ENCODE measurements at regions not wholly inside any gene's neighbourhood (a gene's known extent, or its start where the extent isn't known, plus 50 kb on each side); places are given as distances from the start of the nearest gene placed in this dataset.

GRCh38 chr13:80603351-80603750, 262.4 kb upstream of the SPRY2 start:
- no peak for DNase-seq (ENCODE audit: low read depth in 2 of 2)

DNA sequence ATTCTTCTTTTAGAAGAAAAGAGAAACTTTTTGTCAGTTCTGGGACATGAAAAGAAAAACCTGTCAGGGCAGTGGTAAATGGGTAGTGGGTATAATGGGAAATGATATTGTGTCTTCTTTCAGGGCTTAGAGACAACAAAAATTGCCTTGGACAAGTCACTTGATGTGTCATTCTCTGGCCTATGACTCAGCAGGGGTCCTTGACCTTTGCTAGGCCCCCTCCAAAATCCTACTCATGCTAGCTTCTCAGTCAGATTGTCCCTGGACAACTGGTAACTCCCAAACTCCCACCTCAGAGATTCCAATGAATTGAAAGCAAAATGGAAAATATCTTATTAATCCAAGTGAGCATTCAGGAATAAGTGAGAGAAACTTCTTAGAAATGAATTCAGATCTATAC, 258.8 kb upstream of the SPRY2 start:
- DNase-seq (ENCODE audit: low read depth in 2 of 2): no peak

GRCh38 chr13:80598189-80598588, 257.3 kb upstream of the SPRY2 start:
- DNase-seq (ENCODE audit: low read depth in 2 of 2): no peak

DNA sequence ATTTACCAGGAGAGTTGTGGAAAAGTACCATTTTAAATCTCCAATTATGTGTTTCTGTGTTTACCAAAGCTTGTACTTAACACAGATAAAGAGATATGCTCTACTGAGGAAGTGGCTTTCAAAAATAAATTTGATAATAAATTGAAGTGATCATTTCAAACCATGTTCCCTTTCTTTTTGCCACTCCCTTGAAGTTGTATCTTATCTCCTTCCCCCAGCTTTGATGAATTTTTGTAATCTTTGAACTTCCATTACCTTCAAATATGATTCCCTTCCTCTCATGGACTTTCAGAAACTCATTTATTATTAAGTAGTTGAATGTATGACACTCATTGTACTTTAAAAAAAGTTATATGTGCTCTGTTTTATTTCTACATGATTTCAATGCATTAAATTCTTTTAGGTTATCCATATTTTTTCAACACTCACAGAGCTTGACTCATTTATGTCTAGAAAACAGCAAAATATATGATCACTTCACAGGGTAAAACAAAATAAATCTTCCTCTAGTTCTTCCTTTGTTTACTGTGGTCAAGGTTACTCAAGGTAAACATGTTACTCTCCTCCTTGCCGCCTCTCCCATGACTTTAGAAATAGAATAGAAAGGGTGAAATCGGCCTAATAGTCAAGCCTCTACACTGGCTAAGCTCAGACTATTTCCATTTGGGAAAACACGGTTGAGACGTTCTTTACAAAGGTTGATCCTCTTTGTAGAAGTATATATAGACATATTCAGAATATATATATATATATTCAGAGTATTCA, 251.2 kb upstream of the SPRY2 start:
- DNase-seq (ENCODE audit: low read depth in 2 of 2): no peak

DNA sequence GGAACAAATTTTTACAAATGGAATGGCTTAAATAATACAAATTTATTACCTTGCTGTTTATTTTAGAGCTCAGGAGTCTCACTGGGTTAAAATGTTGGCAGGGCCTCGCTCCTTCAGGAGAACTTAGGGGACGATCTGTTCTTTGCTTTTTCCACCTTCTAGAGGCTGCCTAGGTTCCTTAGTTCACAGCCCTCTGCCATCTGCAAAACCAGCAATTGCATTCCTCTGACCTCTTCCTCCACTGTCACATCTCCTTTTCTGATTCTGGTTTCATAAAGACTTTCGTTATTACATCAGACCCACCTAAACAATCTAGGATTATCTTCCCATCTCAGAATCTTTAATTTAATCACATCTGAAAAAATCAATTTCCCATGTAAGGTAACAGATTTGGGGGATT, 249.6 kb upstream of the SPRY2 start:
- no peak for DNase-seq (ENCODE audit: low read depth in 2 of 2)

DNA sequence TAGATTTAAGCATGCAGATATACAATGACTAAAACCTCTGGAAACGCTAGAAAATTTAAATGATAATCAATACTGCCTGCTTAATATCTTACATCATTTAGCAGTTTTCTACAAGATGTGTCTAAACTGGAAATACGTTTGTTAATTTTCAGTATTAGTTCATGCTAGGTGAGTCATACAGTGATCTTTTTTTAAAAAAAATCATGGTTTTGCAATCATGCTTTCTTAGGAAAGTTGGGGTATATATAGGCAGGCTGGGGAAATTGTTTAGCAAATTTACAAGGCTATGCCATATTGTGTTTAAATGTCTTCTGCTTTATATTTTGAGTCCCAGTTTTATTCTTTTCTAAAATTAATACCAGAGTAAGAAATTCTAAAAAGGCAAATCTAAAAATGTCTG, 245.4 kb upstream of the SPRY2 start:
- no peak for DNase-seq (ENCODE audit: low read depth in 2 of 2)

DNA sequence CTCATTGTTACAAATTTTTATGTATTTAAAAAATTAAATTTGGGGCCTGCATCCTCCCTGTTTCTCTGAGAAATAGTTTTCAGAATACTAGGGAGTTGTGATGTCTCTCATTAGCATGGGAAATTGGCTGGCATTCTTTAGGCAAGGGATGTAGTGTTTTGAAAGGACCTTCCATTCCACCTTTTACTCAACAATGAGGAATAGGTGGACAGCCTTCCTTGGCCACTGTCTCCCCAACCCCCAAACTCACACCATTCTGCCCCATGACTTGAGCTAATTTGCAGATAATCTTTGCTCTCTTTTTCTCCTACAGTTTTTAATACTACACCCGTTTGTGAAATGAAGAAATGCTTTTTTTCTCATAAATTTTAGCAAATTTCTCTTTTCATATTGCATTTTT, 244.6 kb upstream of the SPRY2 start:
- no peak for DNase-seq (ENCODE audit: low read depth in 2 of 2)

DNA sequence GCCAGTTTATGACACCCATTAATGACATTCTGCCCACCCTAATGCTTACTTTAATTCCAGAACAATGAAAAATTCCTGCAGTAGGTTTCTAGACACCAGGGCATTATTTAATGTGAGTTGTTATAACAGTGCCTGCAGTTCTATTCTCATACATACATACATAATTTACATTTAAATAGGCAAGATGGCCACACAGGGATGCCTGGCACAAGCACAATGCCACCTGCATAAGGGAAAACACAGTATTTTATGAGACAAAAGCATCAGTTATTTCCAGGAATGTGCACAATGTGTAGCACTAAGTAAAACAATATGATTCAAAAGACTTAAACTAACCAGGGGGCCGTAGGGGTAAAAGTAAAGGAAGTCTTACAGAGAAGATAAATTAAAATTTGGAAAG, 243.9 kb upstream of the SPRY2 start:
- DNase-seq (ENCODE audit: low read depth in 2 of 2): no peak

DNA sequence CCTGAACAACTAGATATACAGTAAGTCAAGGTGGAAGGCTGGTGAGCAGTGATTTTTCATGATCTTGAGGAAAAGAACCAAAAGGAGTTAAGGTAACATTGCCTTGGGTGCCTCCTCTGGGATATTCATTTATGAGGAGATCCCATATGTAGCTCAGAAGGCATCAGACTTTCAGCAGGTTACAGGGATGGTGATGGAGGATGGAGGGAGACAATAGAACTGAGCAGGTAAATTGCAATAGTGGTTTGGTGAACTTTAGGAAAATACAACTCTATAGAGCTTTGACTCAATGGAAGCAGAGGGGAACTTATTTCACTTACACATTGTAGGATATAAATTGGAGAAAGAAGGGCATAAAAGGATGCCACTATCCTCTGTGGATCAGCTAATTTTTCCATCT, 243.4 kb upstream of the SPRY2 start:
- no peak for DNase-seq (ENCODE audit: low read depth in 2 of 2)

- DNase-seq (ENCODE audit: low read depth in 2 of 2): no peak
Observed at GRCh38 chr13:80577926-80578670, 237.2 kb upstream of the SPRY2 start.

GRCh38 chr13:80577285-80577684, 236.4 kb upstream of the SPRY2 start:
- DNase-seq (ENCODE audit: low read depth in 2 of 2): no peak

GRCh38 chr13:80574113-80574850, 233.4 kb upstream of the SPRY2 start:
- DNase-seq (ENCODE audit: low read depth in 2 of 2): no peak

DNA sequence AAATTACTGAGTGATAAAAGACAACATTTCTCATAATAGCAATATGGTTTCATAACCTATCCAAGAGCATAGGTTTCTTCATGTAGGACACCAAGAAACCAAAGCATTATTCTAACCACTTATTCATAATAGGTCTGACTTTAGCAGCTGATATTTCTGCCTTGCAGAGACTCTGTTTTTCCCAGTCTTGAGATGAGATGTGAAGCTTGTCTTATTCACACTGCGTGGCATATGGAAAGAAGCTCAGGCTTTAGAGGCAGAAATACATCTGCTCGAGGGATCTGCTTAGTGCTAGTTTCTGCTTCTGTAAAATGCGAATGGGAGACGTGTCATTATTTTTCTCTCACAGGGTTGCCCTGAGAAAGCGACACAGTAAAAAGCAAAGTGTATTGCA, 232.0 kb upstream of the SPRY2 start:
- no peak for DNase-seq (ENCODE audit: low read depth in 2 of 2)

DNA sequence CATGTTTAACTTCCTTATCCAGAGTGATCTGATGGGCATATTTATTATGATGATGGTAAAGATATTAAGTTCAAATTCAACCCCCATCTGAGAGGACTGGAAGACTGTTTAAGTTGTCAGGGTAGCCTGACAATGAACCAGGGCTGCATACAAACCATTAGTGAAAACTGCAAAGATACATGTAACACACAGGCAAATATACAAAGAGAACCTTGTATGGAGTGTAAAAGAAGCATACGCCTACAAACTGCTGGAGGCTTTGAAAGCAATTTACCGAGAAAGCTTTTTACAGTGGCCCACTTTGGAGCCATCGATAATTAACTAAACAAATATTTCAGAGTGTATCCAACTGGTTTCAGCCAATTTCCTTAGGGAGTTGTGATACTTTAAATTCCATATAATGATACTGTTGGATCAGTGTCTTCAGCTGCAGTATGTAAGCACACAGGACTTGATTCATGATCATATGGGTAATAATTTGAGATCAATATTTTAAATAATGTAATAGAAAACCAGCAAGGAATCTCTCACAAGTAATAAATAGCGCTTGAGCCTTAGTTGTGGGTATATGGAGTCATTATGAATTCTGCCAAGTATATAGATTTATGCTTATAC, 231.5 kb upstream of the SPRY2 start:
- DNase-seq (ENCODE audit: low read depth in 2 of 2): no peak

DNA sequence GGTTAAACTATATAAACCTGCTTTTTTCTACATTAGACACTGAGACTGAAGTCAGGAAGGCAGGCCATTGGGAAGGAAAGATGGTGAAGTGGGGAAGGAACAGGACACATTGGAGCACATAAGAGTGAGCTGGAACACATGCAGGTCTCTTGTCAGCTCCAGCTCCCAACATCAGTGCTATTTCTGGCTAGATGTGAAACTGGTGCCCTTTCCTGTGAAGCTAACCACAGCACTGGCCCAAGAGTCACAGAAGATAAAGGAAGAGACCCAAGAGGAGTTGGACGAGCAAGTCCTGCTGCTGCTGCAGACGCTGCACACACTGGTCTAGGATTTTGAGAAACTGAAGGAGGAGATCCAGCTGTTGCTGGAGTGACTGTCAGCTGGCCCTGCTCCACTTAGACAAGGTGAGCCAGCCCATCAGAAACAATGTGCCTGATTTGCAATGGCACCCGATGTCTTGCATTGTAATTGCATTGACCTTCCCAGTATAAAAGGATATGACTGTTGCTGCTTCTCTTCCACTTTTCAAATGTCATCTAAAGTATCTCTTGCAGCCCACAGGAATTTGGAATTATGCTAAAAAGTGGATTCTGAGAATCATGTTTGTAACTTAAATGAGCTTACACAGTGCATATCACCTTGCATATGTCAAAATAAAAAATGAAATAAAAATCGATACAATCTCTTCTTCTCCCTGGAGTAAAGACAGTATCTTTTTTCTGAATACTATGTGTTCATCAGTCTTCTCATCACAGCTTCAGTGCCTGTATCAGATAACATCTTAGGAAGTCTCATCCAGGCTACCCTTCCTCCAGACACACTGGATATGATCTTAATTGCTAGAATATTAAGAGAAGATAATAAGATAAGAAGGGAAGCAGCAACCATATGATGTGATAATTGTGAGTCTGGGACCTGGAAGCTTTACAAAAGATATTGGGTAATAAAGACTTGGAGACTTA, 230.7 kb upstream of the SPRY2 start:
- DNase-seq (ENCODE audit: low read depth in 2 of 2): no peak

DNA sequence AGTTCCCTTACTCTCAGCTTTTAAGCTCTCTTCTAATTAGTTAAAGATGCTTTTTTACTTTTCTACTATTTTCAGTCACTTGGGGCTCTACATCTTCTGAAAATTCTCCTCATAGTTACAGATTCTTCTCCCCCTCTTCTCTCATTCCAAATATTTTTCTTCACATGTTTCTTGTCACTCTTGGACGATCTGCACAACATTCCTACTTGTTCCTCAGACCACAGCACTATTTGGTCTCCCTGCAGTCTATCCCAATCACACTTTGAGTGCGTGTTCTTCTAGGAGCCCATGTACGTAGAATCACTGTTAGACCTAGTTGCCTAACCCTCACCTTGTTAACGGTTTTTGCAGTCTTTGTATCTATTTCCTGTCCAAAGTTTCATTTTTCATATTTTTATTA, 222.5 kb upstream of the SPRY2 start:
- no peak for DNase-seq (ENCODE audit: low read depth in 2 of 2)

- DNase-seq (ENCODE audit: low read depth in 2 of 2): no peak
Observed at GRCh38 chr13:80562433-80563156, 221.7 kb upstream of the SPRY2 start.

GRCh38 chr13:80560609-80561008, 219.7 kb upstream of the SPRY2 start:
- no peak for DNase-seq (ENCODE audit: low read depth in 2 of 2)

GRCh38 chr13:80559944-80560343, 219.0 kb upstream of the SPRY2 start:
- no peak for DNase-seq (ENCODE audit: low read depth in 2 of 2)

- no peak for DNase-seq (ENCODE audit: low read depth in 2 of 2)
Observed at GRCh38 chr13:80558074-80558473, 217.1 kb upstream of the SPRY2 start.

Measured in stimulated activated CD4-positive, alpha-beta T cell treated with anti-CD3 and anti-CD28 coated beads, Interleukin-4, amount 100 ng/mL, for 48 hours (primary cell).